ENCODE measurements at regions not wholly inside any gene's neighbourhood (a gene's known extent, or its start where the extent isn't known, plus 50 kb on each side); places are given as distances from the start of the nearest gene placed in this dataset.

DNA sequence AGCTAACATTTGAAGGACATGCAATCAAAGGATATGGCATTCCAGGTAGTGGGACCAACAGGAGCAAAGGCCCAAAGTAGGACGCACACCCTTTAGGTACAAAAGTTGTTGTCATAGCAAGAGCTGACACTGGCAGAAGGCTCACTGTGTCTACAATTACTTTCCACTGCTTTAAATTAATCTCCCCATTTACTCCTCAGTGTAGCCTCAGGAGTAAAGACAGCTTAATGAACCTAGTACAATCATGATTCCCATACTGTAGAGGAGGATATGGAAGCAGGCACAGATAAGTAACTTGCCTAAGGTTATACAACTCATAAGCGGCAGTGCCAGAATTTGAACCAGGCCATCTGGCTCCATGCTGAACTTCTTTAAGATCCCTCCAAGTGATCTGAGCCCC is 212.9 kb upstream of the SFSWAP start:
- Histone ChIP-seq H3K9me3 (no peaks in the 10 kb centered on the region), H3K27me3 (peaks cover 0 to 14% (median 0%) of the 10 kb centered on the region in 9 donors), H3K27ac (no peak overlapping the region), H3K4me1 (no peaks in the 10 kb centered on the region), H3K4me3 (no peak overlapping the region), H3K36me3 (no peaks in the 10 kb centered on the region)
- no peak for TF ChIP-seq POLR2A (IDR thresholded peaks at IDR 0.05)
- TF ChIP-seq CTCF (IDR thresholded peaks at IDR 0.05): no peak
- 89 to 97% (median 93%) methylated on average over 2 of the region's 2 CpGs for WGBS, 4 donors
- intact Hi-C loops (cut with DNase I): loop anchor here in 1 of 10 donors (2.0 kb wide), 1 partner anchor 65 kb away; no protein-coding TSS in a partner anchor
- no peak for DNase-seq
- ATAC-seq: no peak

DNA sequence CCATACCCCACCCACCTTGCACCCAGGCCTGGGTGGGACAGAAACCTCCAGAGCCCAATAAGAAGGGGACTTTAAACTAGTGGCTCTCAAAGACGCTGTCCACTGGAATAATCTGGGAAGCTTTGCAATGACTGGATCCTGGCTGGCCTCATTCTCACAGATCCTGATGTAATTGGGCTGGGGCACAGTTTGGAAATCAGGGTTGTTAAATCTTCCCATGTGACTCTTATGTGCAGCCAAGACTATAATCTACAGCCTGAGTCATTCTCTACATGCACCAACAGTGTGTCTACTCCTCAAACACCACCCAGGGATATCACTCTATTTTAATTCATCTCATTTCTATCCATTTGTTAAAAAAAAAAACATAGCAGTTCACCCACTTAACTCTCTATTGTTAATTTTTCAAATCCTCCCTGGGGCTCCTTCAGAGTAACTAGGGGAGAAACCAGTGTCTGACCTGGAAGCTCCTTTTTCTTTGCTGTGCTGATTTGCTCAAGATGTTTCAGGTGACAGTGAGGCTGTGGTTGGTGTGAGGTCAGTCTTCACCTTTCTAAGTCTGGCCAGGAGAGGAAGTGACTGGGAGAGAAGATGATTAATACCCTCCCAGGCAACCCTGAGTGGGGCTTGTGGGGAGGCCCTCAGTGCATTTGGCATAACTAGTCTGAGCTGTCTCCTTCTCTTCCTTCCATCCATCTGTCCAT is 211.6 kb upstream of the SFSWAP start:
- intact Hi-C loops (cut with DNase I): no loop called here
- TF ChIP-seq POLR2A (IDR thresholded peaks at IDR 0.05) (no peak), CTCF (IDR thresholded peaks at IDR 0.05) (no peak)
- Histone ChIP-seq H3K36me3 (no peaks in the 10 kb centered on the region), H3K27ac (no peak overlapping the region), H3K27me3 (peaks cover 0 to 5% (median 0%) of the 10 kb centered on the region in 9 donors), H3K4me3 (no peak overlapping the region), H3K4me1 (no peaks in the 10 kb centered on the region), H3K9me3 (peaks cover 0 to 2% (median 0%) of the 10 kb centered on the region in 12 donors)
- peak in 3 of 4 donors; percentile 65 to 83 (median 79) for ATAC-seq
- DNase-seq: peak in 1 of 5 donors; percentile 31
- 64 to 73% (median 67%) methylated on average over 1 of the region's 1 CpG for WGBS, 4 donors

DNA sequence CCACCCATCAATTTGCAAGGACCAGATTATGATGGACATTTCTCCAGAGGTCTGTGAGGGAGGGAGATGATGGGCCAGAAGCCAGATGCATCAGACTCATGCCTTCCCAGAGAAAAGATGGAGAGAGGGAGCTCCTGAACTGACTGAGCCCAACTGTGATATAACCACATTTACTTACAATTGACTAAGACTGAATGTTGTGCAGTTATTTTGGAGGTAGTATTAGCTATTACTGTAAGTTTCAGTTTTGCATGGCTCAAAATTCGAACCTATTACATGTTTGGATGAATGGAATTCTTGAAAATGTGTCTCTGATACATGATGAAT is 211.1 kb upstream of the SFSWAP start:
- 29 to 64% (median 43%) methylated on average over 1 of the region's 1 CpG for WGBS, 4 donors
- ATAC-seq: no peak

DNA sequence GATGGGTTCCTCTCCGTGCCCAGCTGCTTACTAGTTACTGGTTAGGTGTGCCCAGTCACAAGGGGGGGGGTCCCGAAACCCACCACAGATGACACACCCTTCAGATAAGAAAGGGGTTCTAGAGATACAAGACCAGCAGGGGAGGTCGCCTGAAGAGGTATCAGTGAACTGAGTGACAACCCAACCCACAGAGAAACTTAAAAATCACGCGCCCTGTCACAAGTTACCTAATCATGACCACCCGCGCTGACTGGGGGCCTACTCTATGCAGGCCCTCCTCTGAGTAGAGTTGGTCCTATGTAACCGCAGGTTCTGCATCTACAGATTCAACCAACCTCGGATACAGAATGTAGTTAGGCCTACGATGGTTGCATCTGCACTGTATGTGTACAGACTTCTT is 210.3 kb upstream of the SFSWAP start:
- TF ChIP-seq CTCF (IDR thresholded peaks at IDR 0.05) (no peak), POLR2A (IDR thresholded peaks at IDR 0.05) (no peak)
- DNase-seq: no peak
- H3K9me3 ChIP-seq: peaks cover 0 to 2% (median 0%) of the 10 kb centered on the region in 12 donors
- peaks cover 0 to 3% (median 0%) of the 10 kb centered on the region in 9 donors for H3K27me3 ChIP-seq
- ATAC-seq: no peak
- WGBS, 4 donors: 77 to 83% (median 79%) methylated on average over 10 of the region's 10 CpGs
- H3K27ac ChIP-seq: no peak overlapping the region
- no peaks in the 10 kb centered on the region for H3K36me3 ChIP-seq
- H3K4me3 ChIP-seq: no peak overlapping the region
- intact Hi-C loops (cut with DNase I): no loop called here
- H3K4me1 ChIP-seq: no peaks in the 10 kb centered on the region

More for the DNA sequence above, 211.1 kb upstream of the SFSWAP start:
- TF ChIP-seq POLR2A (IDR thresholded peaks at IDR 0.05) (no peak), CTCF (IDR thresholded peaks at IDR 0.05) (no peak)
- Histone ChIP-seq H3K4me3 (no peak overlapping the region), H3K9me3 (peaks cover 0 to 2% (median 0%) of the 10 kb centered on the region in 12 donors), H3K27me3 (peaks cover 0 to 3% (median 0%) of the 10 kb centered on the region in 9 donors), H3K27ac (no peak overlapping the region), H3K4me1 (no peaks in the 10 kb centered on the region), H3K36me3 (no peaks in the 10 kb centered on the region)
- intact Hi-C loops (cut with DNase I): no loop called here
- DNase-seq: no peak
